DND-41 (cell line): ENCODE measurements at regions not wholly inside any gene's neighbourhood (a gene's known extent, or its start where the extent isn't known, plus 50 kb on each side); places are given as distances from the start of the nearest gene placed in this dataset.

Experiments used
- ATAC-seq: fragments of 200-7000 bp; cut with Tn5 transposase; 3 replicates; pipeline ENCODE4 v1.9.1; 2021; ENCODE audit warnings: low read depth; ENCODE audit not compliant: insufficient read depth
- DNase-seq: peaks from one replicate; pipeline ENCODE4 v3.0.0-alpha.2; 2020
- H2AFZ ChIP-seq: 2 replicates; pipeline ENCODE4 v1.6.0; 2012; ENCODE audit warnings: low read depth, low read length
- H3K27ac ChIP-seq: 2 replicates; pipeline ENCODE4 v1.5.1; 2012; ENCODE audit warnings: low read length, inconsistent platforms
- H3K27me3 ChIP-seq: fragments of 200-600 bp; sonication (generic); 2 replicates; pipeline ENCODE4 v1.6.0; 2012; ENCODE audit warnings: low read length, mild to moderate bottlenecking, inconsistent platforms; ENCODE audit not compliant: insufficient read depth, poor library complexity
- H3K36me3 ChIP-seq: 2 replicates; pipeline ENCODE4 v1.5.1; 2012; ENCODE audit warnings: low read length, inconsistent platforms; ENCODE audit not compliant: insufficient read depth
- H3K4me1 ChIP-seq: 2 replicates; pipeline ENCODE4 v1.5.1; 2012; ENCODE audit warnings: mild to moderate bottlenecking, low read length; ENCODE audit not compliant: insufficient read depth
- H3K4me2 ChIP-seq: 2 replicates; pipeline ENCODE4 v1.6.0; 2012; ENCODE audit warnings: mild to moderate bottlenecking, moderate library complexity, low read length, inconsistent platforms; ENCODE audit not compliant: insufficient read depth
- H3K4me3 ChIP-seq, 2 experiments: fragments of 200-600 bp in 1 of 2; shearing (Covaris generic) in 1 of 2; 2 replicates each; pipeline ENCODE4 v1.5.1; 2012 to 2016; ENCODE audit warnings: inconsistent platforms in 2 of 2, low read length in 2 of 2, mild to moderate bottlenecking in 2 of 2, low read depth in 1 of 2, moderate library complexity in 1 of 2
- H3K79me2 ChIP-seq: 2 replicates; pipeline ENCODE4 v1.6.0; 2012; ENCODE audit warnings: low read length, inconsistent platforms; ENCODE audit not compliant: insufficient read depth
- H3K9ac ChIP-seq: 2 replicates; pipeline ENCODE4 v1.6.0; 2012; ENCODE audit warnings: low read depth, mild to moderate bottlenecking, inconsistent platforms, low read length, moderate library complexity
- H3K9me3 ChIP-seq: 2 replicates; pipeline ENCODE4 v1.5.1; 2012; ENCODE audit warnings: low read length, moderate library complexity, mild to moderate bottlenecking, inconsistent platforms; ENCODE audit not compliant: insufficient read depth, severe bottlenecking
- H4K20me1 ChIP-seq: 2 replicates; pipeline ENCODE4 v1.6.0; 2012; ENCODE audit warnings: low read length; ENCODE audit not compliant: insufficient read depth
- CTCF ChIP-seq: IDR thresholded peaks from 2 replicates; pipeline ENCODE4 v1.5.1; 2012; ENCODE audit warnings: borderline replicate concordance, low read length, moderate library complexity, mild to moderate bottlenecking; ENCODE audit not compliant: poor library complexity, severe bottlenecking; ENCODE audit errors: extremely low read depth
- EZH2 ChIP-seq: IDR thresholded peaks from 3 replicates; pipeline ENCODE4 v1.6.1; 2012; ENCODE audit warnings: borderline replicate concordance, low read depth, mild to moderate bottlenecking, moderate library complexity, low read length, inconsistent platforms; ENCODE audit not compliant: severe bottlenecking

- DNase-seq (no peak), ATAC-seq (no peak)
- Histone ChIP-seq H2AFZ (no peak overlapping the region), H3K9ac (no peak overlapping the region), H3K4me2 (no peak overlapping the region), H3K4me1 (no peaks in the 10 kb centered on the region), H4K20me1 (no peaks in the 10 kb centered on the region), H3K36me3 (no peaks in the 10 kb centered on the region), H3K4me3 (no peak overlapping the region), H3K79me2 (no peaks in the 10 kb centered on the region), H3K9me3 (no peaks in the 10 kb centered on the region), H3K27me3 (no peaks in the 10 kb centered on the region), H3K27ac (no peak overlapping the region)
- TF ChIP-seq EZH2 = no peak
Measured at GRCh38 chr4:188804861-188805260, 665.6 kb downstream of the TRIML1 start.

DNA sequence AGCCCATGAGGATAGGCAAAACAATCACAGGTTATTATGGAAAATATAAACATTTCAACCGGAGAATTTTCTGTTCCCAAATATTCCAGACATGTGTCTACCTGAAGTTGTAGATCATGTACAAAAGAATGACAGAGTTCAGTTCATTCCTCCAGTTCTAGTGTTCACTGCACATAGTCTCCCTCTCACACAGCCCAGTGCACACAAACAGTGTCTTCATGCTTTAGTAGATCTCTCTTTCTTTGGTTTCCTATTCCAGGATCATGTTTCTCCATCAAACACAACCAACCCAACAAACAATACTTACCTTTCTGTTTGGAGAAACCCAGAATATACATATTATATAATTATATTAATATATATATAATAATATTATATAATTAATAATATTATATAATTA lies 671.9 kb downstream of the TRIML1 start:
- Histone ChIP-seq H2AFZ (no peak overlapping the region), H4K20me1 (no peaks in the 10 kb centered on the region), H3K27me3 (no peaks in the 10 kb centered on the region), H3K36me3 (no peaks in the 10 kb centered on the region), H3K4me2 (no peak overlapping the region), H3K9me3 (no peaks in the 10 kb centered on the region), H3K4me1 (no peaks in the 10 kb centered on the region), H3K4me3 (no peak overlapping the region), H3K27ac (no peak overlapping the region), H3K9ac (no peak overlapping the region), H3K79me2 (no peaks in the 10 kb centered on the region)
- DNase-seq (no peak), ATAC-seq (no peak)
- TF ChIP-seq CTCF = no peak
- TF ChIP-seq EZH2 = no peak

DNA sequence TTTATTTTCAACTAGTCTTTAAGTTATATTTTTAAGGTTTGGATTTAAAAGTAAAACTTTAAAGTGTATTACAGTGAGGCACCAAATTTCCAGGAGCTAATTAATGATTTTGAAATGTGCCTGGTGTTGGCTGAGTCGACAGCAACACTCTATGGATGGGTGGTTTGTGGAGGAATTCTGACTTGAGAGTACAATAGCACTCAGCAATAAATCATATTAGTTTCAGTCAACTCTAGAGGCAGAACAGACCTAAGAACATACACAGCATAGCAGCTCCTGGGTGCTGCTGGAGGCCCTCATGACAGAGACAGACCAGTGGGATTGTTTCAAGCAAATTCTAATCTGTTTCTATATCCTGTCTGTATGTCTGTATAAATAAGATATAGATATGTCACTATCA lies 673.4 kb downstream of the TRIML1 start:
- no peaks in the 10 kb centered on the region for H3K36me3 ChIP-seq
- no peaks in the 10 kb centered on the region for H4K20me1 ChIP-seq
- H3K27me3 ChIP-seq = no peaks in the 10 kb centered on the region
- no peaks in the 10 kb centered on the region for H3K79me2 ChIP-seq
- no peak overlapping the region for H3K27ac ChIP-seq
- no peak overlapping the region for H3K4me2 ChIP-seq
- H3K4me1 ChIP-seq = no peaks in the 10 kb centered on the region
- no peak for DNase-seq
- no peak overlapping the region for H3K4me3 ChIP-seq
- ATAC-seq = no peak
- TF ChIP-seq EZH2 (no peak), CTCF (no peak)
- no peak overlapping the region for H3K9ac ChIP-seq
- no peak overlapping the region for H2AFZ ChIP-seq
- no peaks in the 10 kb centered on the region for H3K9me3 ChIP-seq

DNA sequence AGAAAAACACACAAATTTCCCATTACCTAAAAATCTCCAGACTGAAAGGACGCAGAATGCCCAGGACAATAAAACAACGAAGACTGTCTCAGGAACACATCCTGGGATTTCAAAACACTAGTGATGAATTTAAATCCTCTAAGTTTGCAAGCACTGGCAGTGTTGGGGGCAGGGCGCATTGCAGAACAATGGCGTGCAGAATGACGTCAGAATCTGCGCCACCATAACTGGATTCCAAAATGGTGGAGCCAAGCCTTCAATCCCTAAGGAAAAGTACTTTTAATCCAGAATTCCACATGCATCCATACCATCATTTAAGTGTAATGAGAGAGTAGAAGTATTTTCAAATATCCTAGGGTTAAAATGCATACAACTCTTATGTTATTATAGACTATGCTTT lies 679.1 kb downstream of the TRIML1 start:
- Histone ChIP-seq H3K4me2 (no peak overlapping the region), H3K27me3 (no peaks in the 10 kb centered on the region), H3K4me3 (no peak overlapping the region), H3K9ac (no peak overlapping the region), H3K36me3 (no peaks in the 10 kb centered on the region), H3K9me3 (no peaks in the 10 kb centered on the region), H2AFZ (no peak overlapping the region), H3K4me1 (no peaks in the 10 kb centered on the region), H4K20me1 (no peaks in the 10 kb centered on the region), H3K79me2 (no peaks in the 10 kb centered on the region), H3K27ac (no peak overlapping the region)
- DNase-seq (no peak), ATAC-seq (no peak)
- TF ChIP-seq CTCF = no peak
- TF ChIP-seq EZH2 = no peak
